Panc1 (cell line): ENCODE measurements at regions not wholly inside any gene's neighbourhood (a gene's known extent, or its start where the extent isn't known, plus 50 kb on each side); places are given as distances from the start of the nearest gene placed in this dataset.

Source experiments
- CTCF ChIP-seq: fragments of 450-650 bp; IDR thresholded peaks from 2 replicates; pipeline ENCODE4 v1.5.1; 2017; ENCODE audit warnings: mild to moderate bottlenecking
- REST ChIP-seq, 2 experiments: IDR thresholded peaks; 2 replicates each; pipeline ENCODE4 v1.6.1; 2011 to 2012; ENCODE audit warnings: low read depth in 2 of 2, control low read depth in 1 of 2, low read length in 1 of 2, mild to moderate bottlenecking in 1 of 2, moderate library complexity in 1 of 2; ENCODE audit not compliant: insufficient read depth in 1 of 2

- TF ChIP-seq REST (IDR thresholded peaks at IDR 0.05; ENCODE audit: insufficient read depth in 1 of 2, low read depth in 2 of 2, low read length in 1 of 2) (no peak), CTCF (no peak)
These were observed 172.6 kb upstream of the MOCS1 start for GRCh38 chr6:40106840-40107239.
